Skeletal muscle tissue (tissue), 3 donors: ENCODE measurements at regions not wholly inside any gene's neighbourhood (a gene's known extent, or its start where the extent isn't known, plus 50 kb on each side); places are given as distances from the start of the nearest gene placed in this dataset.
"Not testable (repeated sequence)": the region's sequence is repeated elsewhere in the genome, so short reads cannot be mapped to it uniquely, and the experiment has no call there.

Source experiments
- H3K27ac ChIP-seq: one replicate; pipeline ENCODE4 v1.7.0; 2013; ENCODE audit warnings: mild to moderate bottlenecking, low read depth, low read length, inconsistent platforms
- H3K27me3 ChIP-seq, 3 donors: one replicate each; pipeline ENCODE4 v1.7.0; 2013; ENCODE audit warnings: low read length in 3 of 3; ENCODE audit not compliant: control insufficient read depth in 3 of 3, insufficient read depth in 3 of 3
- H3K36me3 ChIP-seq, 3 donors: one replicate each; pipeline ENCODE4 v1.7.0; 2013; ENCODE audit warnings: low read length in 3 of 3; ENCODE audit not compliant: control insufficient read depth in 3 of 3, insufficient read depth in 3 of 3
- H3K4me1 ChIP-seq, 3 donors: one replicate each; pipeline ENCODE4 v1.7.0; 2013; ENCODE audit warnings: low read length in 3 of 3, mild to moderate bottlenecking in 3 of 3; ENCODE audit not compliant: control insufficient read depth in 3 of 3, insufficient read depth in 3 of 3
- H3K4me3 ChIP-seq, 3 donors: one replicate each; pipeline ENCODE4 v1.7.0; 2013; ENCODE audit warnings: low read length in 3 of 3
- H3K9ac ChIP-seq, 3 donors: one replicate each; pipeline ENCODE4 v1.7.0; 2013; ENCODE audit warnings: low read length in 3 of 3, mild to moderate bottlenecking in 3 of 3, moderate library complexity in 2 of 3, low read depth in 1 of 3
- H3K9me3 ChIP-seq, 3 donors: one replicate each; pipeline ENCODE4 v1.7.0; 2013; ENCODE audit warnings: low read length in 3 of 3; ENCODE audit not compliant: control insufficient read depth in 3 of 3
- donor health status: Osteomylitis.

GRCh38 chr14:65169351-65169750 is 67.0 kb upstream of the MAX start:
- H3K36me3 ChIP-seq: no peaks in the 10 kb centered on the region
- H3K9ac ChIP-seq: no peak overlapping the region
- H3K9me3 ChIP-seq: no peaks in the 10 kb centered on the region
- H3K4me3 ChIP-seq: no peak overlapping the region
- H3K27me3 ChIP-seq: peaks cover 4 to 15% (median 10%) of the 10 kb centered on the region in 3 donors
- H3K4me1 ChIP-seq: peaks cover 5 to 8% (median 6%) of the 10 kb centered on the region in 3 donors
- H3K27ac ChIP-seq: no peak overlapping the region

DNA sequence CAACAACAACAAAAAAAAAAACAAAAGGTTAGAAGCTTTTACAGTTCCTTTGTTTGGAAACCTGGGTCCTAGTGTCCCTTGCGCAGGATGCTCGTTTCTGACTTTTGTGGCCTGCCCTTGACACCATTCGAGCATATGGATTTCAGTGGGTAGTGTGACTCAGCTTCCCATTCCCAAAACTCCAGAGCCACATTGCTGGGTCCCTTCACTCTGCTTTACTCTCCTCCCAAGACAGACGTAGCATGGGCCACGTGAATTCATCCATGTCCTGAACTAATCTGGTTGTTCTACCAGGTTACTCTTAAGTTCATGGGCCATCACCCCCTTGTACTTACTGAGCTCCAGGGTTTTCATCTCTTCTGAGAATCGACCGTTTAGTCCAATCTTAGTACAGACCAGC is 68.0 kb upstream of the MAX start:
- H3K27ac ChIP-seq: no peak overlapping the region
- H3K9ac ChIP-seq: no peak overlapping the region
- peaks cover 5 to 8% (median 6%) of the 10 kb centered on the region in 3 donors for H3K4me1 ChIP-seq

DNA sequence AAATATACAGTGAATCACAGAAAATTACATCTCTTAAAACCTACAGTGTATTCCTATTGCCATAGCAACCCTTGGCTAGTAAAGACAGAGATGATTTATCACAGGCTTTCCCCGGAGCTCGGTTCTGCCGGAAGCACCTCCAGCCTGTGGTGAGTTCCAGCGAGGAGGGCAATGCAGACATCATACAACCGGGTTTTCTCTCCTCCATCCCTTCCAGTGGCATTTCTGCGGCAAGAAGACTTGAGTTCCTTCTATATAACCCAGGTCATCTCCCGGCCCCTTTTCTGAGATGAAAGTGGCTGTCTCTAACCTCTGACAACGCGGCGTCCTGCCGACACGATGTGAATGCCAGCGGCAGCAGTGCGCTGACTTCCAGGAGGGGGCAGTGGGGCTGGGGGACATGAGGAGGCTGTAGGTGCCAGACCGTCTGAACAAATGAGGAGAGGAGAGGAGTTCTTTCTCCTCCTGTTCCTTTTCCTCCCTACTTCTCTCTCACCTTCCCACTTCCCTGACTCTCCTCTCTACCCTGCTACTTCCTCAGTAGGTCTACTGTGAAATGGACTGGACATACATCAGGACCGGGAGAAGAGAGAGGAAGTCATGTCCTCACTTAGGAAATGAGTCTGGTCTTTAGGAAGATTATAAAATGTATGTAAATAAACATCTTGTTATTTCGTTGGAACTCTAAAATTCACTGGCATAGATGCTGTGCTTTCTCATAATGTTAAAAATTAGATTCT is 68.6 kb upstream of the MAX start:
- H3K4me1 ChIP-seq: peaks cover 5 to 8% (median 6%) of the 10 kb centered on the region in 3 donors
- no peaks in the 10 kb centered on the region for H3K36me3 ChIP-seq
- peaks cover 4 to 16% (median 10%) of the 10 kb centered on the region in 3 donors for H3K27me3 ChIP-seq
- no peaks in the 10 kb centered on the region for H3K9me3 ChIP-seq
- no peak overlapping the region for H3K27ac ChIP-seq
- H3K9ac ChIP-seq: no peak overlapping the region
- peak overlapping the region in 2 of 3 donors; percentile 9 to 46 for H3K4me3 ChIP-seq

More for the DNA sequence above, 68.0 kb upstream of the MAX start:
- H3K27me3 ChIP-seq: peaks cover 4 to 16% (median 10%) of the 10 kb centered on the region in 3 donors
- H3K36me3 ChIP-seq: no peaks in the 10 kb centered on the region
- H3K4me3 ChIP-seq: no peak overlapping the region
- H3K9me3 ChIP-seq: no peaks in the 10 kb centered on the region

DNA sequence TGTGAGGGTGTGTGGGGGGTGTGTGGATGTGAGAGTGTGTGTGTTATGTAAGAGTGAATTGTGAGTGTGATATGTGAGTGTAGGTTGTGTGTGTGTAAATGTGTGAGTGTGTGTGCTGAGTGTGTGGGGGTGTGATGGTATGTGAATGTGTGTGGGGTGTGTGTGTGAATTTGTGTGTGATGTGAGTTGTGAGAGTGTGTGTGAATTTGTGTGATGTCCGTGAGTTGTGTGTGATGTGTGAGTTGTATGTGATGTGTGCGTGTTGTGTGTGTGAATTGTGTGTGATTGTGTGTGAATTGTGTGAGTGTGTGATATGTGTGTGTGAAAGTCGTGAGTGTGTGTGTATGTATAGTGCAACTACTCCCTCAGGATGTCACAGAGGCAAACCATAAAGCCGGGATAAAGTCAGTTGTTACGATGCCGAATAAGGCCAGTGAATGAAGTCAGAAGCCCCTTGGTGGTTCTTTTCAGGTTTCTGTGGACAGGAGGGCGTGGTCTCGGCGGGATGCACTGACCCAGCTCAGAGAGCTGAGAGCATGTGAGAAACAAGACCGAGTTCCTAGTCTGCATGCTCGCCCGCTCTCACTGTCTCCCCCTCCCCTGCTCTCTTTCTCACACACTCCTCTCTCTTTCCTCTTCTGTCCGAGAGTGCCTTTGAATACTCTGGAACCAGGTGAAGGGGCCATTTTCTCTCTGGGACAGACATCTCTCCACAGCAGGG is 71.8 kb upstream of the MAX start:
- Histone ChIP-seq H3K27me3 (peaks cover 4 to 16% (median 10%) of the 10 kb centered on the region in 3 donors), H3K4me3 (no peak overlapping the region), H3K9ac (no peak overlapping the region), H3K36me3 (no peaks in the 10 kb centered on the region), H3K4me1 (peaks cover 2 to 8% (median 5%) of the 10 kb centered on the region in 3 donors), H3K9me3 (no peaks in the 10 kb centered on the region), H3K27ac (no peak overlapping the region)

DNA sequence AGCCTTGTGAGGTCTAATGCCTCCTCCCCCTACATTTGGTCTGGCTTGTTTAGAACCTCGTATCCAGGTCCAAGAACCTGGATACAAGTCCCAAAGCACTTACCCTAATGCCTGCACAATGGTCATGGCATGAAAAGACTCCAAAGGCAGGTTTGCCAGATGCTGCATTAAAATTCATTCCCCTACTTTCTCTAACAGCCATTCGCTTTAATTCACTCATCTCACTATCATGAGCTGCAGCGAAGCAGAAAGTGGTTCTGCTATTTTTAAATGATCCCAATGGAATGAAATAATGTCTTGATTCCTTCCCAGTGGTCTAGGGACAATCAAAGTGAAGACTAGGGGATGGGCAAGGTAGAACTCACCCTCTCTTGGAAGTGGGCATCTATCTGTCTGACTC is 72.5 kb upstream of the MAX start:
- no peak overlapping the region for H3K9ac ChIP-seq
- no peaks in the 10 kb centered on the region for H3K9me3 ChIP-seq
- peaks cover 4 to 16% (median 10%) of the 10 kb centered on the region in 3 donors for H3K27me3 ChIP-seq
- no peaks in the 10 kb centered on the region for H3K36me3 ChIP-seq
- H3K4me3 ChIP-seq: no peak overlapping the region
- peaks cover 2 to 8% (median 5%) of the 10 kb centered on the region in 3 donors for H3K4me1 ChIP-seq
- H3K27ac ChIP-seq: no peak overlapping the region

DNA sequence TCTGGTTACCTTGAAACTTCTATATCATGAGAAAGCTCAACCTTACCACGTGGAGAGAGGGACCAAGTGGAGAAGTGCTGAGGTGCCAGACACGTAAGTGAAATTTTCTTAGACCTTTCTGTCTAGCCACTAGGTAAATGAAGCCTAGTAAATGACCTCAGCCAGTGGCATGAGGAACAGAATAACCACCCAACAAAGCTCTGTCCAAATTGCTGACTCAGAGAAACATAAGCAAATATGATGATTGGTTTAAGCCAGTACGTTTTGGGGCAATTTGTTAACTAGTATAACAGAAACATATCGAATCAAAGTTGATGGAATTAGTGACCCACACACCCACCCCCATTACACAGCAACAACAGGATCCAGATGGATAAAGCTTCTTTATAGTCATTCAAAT is 75.2 kb upstream of the MAX start:
- Histone ChIP-seq H3K36me3 (no peaks in the 10 kb centered on the region), H3K4me1 (peaks cover 4 to 8% (median 4%) of the 10 kb centered on the region in 3 donors), H3K4me3 (no peak overlapping the region), H3K27ac (no peak overlapping the region), H3K9me3 (peaks cover 0 to 5% (median 0%) of the 10 kb centered on the region in 3 donors), H3K9ac (no peak overlapping the region), H3K27me3 (peaks cover 0 to 7% (median 0%) of the 10 kb centered on the region in 3 donors)

GRCh38 chr14:65179231-65179630 is 76.9 kb upstream of the MAX start:
- not testable (repeated sequence) for H3K4me3 ChIP-seq, H3K27ac ChIP-seq, H3K9me3 ChIP-seq, H3K36me3 ChIP-seq, H3K4me1 ChIP-seq, H3K9ac ChIP-seq, H3K27me3 ChIP-seq

DNA sequence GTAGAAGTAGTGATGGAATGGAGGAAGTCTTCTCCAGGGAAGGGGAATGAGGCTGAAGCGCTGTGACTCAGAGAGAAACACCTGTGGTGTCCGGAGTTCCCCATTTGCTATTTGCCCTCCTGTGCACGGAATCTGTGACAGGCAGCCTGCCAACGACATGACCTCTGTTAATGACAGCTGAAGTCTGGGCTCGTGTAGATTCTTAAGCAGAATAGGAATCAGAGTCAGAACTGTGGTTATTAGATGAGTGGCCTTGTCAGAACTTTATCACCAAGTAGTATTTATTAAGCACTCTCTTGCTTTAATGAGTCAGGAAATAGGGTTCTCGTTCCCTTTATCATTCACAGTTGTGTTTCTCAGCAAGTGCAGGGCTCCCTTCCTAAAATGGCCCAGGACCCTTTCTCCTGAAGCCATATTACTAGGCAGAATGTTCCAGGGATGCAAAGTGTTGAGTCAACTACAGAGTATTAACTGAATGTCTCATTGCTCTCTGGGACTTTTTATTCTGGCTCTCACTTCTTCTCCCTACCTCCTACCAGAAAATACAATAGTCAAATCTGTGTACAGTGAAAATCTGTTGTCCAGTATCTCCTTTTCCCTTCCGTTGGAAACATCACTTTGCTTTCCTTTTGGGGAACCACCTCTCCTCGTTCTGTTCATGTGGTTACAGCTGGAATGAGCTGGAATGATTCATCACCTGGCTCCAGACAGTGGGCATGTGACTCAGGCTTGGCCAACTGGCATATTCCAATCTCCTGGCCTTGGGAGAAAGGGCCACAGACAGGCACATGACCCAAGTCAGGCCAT is 77.8 kb upstream of the MAX start:
- Histone ChIP-seq H3K36me3 (no peaks in the 10 kb centered on the region), H3K9me3 (peaks cover 0 to 5% (median 0%) of the 10 kb centered on the region in 3 donors), H3K27ac (peak overlapping the region; percentile 32), H3K27me3 (no peaks in the 10 kb centered on the region), H3K4me3 (peak overlapping the region in 2 of 3 donors; percentile 5 to 13), H3K4me1 (peaks cover 4% of the 10 kb centered on the region in 3 donors), H3K9ac (no peak overlapping the region)

DNA sequence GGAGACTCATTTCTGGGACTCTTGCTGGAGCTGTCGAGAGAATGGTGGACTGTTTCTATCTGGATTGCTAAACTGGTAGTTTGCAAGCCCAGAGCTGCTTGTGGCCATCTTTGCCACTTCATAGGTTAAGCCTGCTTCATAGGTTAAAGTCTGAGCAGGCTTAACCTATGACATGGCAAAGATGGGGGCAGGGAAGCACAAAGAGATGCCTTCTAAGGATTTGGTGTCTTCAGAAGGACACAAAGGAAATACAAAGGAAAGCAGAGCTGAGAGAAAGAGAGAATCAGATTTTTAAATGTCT is 78.4 kb upstream of the MAX start:
- Histone ChIP-seq H3K27me3 (peaks cover 0 to 2% (median 0%) of the 10 kb centered on the region in 3 donors), H3K27ac (peak overlapping the region; percentile 32), H3K9ac (no peak overlapping the region), H3K4me3 (peak overlapping the region in 1 of 3 donors; percentile 5), H3K36me3 (no peaks in the 10 kb centered on the region), H3K4me1 (peaks cover 4% of the 10 kb centered on the region in 3 donors), H3K9me3 (peaks cover 0 to 5% (median 0%) of the 10 kb centered on the region in 3 donors)
